KOPT-K1 (cell line): ENCODE measurements at regions not wholly inside any gene's neighbourhood (a gene's known extent, or its start where the extent isn't known, plus 50 kb on each side); places are given as distances from the start of the nearest gene placed in this dataset.

Source experiments
- H3K27ac ChIP-seq: fragments of 200-600 bp; sonication (generic); 2 replicates; pipeline ENCODE4 v1.5.1; 2016; ENCODE audit warnings: antibody characterized with exemption, mild to moderate bottlenecking, low read depth, low read length; ENCODE audit not compliant: poor library complexity, severe bottlenecking
- H3K36me3 ChIP-seq: fragments of 200-600 bp; sonication (generic); 2 replicates; pipeline ENCODE4 v1.5.1; 2017; ENCODE audit warnings: antibody characterized with exemption, mild to moderate bottlenecking, low read length, moderate library complexity; ENCODE audit not compliant: insufficient read depth
- H3K9me3 ChIP-seq: fragments of 200-600 bp; sonication (generic); 2 replicates; pipeline ENCODE4 v1.5.1; 2017; ENCODE audit warnings: antibody characterized with exemption, low read length, mild to moderate bottlenecking; ENCODE audit not compliant: insufficient read depth, poor library complexity, severe bottlenecking

GRCh38 chr10:90424730-90425129 lies 433.1 kb downstream of the HTR7 start:
- H3K36me3 ChIP-seq: no peaks in the 10 kb centered on the region
- no peak overlapping the region for H3K27ac ChIP-seq
- H3K9me3 ChIP-seq: no peaks in the 10 kb centered on the region

- H3K27ac ChIP-seq: no peak overlapping the region
- no peaks in the 10 kb centered on the region for H3K9me3 ChIP-seq
Measured at GRCh38 chr10:90430186-90430585, 427.7 kb downstream of the HTR7 start.

GRCh38 chr10:90432866-90433265 lies 425.0 kb downstream of the HTR7 start:
- Histone ChIP-seq H3K27ac (no peak overlapping the region), H3K36me3 (no peaks in the 10 kb centered on the region)

More at GRCh38 chr10:90430186-90430585, 427.7 kb downstream of the HTR7 start:
- H3K36me3 ChIP-seq: no peaks in the 10 kb centered on the region

GRCh38 chr10:90435296-90435695 lies 422.5 kb downstream of the HTR7 start:
- no peaks in the 10 kb centered on the region for H3K9me3 ChIP-seq
- no peak overlapping the region for H3K27ac ChIP-seq
- no peaks in the 10 kb centered on the region for H3K36me3 ChIP-seq

More at GRCh38 chr10:90432866-90433265, 425.0 kb downstream of the HTR7 start:
- H3K9me3 ChIP-seq: no peaks in the 10 kb centered on the region

GRCh38 chr10:90437452-90437851 lies 420.4 kb downstream of the HTR7 start:
- Histone ChIP-seq H3K36me3 (no peaks in the 10 kb centered on the region), H3K27ac (no peak overlapping the region), H3K9me3 (no peaks in the 10 kb centered on the region)

GRCh38 chr10:90440870-90441269 lies 417.0 kb downstream of the HTR7 start:
- Histone ChIP-seq H3K27ac (no peak overlapping the region), H3K9me3 (peaks cover 4% of the 10 kb centered on the region), H3K36me3 (no peaks in the 10 kb centered on the region)

GRCh38 chr10:90443342-90443741 lies 414.5 kb downstream of the HTR7 start:
- Histone ChIP-seq H3K27ac (no peak overlapping the region), H3K36me3 (no peaks in the 10 kb centered on the region), H3K9me3 (peaks cover 4% of the 10 kb centered on the region)

- no peak overlapping the region for H3K27ac ChIP-seq
- no peaks in the 10 kb centered on the region for H3K36me3 ChIP-seq
- H3K9me3 ChIP-seq: peaks cover 4% of the 10 kb centered on the region
Measured at GRCh38 chr10:90447831-90448230, 410.0 kb downstream of the HTR7 start.

GRCh38 chr10:90450797-90451196 lies 407.0 kb downstream of the HTR7 start:
- Histone ChIP-seq H3K27ac (no peak overlapping the region), H3K9me3 (no peaks in the 10 kb centered on the region), H3K36me3 (no peaks in the 10 kb centered on the region)

GRCh38 chr10:90451283-90451682 lies 406.6 kb downstream of the HTR7 start:
- Histone ChIP-seq H3K27ac (no peak overlapping the region), H3K9me3 (no peaks in the 10 kb centered on the region), H3K36me3 (no peaks in the 10 kb centered on the region)

- H3K9me3 ChIP-seq: no peaks in the 10 kb centered on the region
- no peaks in the 10 kb centered on the region for H3K36me3 ChIP-seq
- H3K27ac ChIP-seq: no peak overlapping the region
Measured at GRCh38 chr10:90458054-90458453, 399.8 kb downstream of the HTR7 start.

- Histone ChIP-seq H3K9me3 (no peaks in the 10 kb centered on the region), H3K36me3 (no peaks in the 10 kb centered on the region), H3K27ac (no peak overlapping the region)
Measured at GRCh38 chr10:90458571-90458970, 399.3 kb downstream of the HTR7 start.

- Histone ChIP-seq H3K9me3 (no peaks in the 10 kb centered on the region), H3K27ac (no peak overlapping the region), H3K36me3 (no peaks in the 10 kb centered on the region)
Measured at GRCh38 chr10:90461437-90462155, 396.2 kb downstream of the HTR7 start.

GRCh38 chr10:90462749-90463470 lies 394.9 kb downstream of the HTR7 start:
- H3K36me3 ChIP-seq: no peaks in the 10 kb centered on the region
- no peaks in the 10 kb centered on the region for H3K9me3 ChIP-seq
- H3K27ac ChIP-seq: no peak overlapping the region

- no peaks in the 10 kb centered on the region for H3K36me3 ChIP-seq
- H3K9me3 ChIP-seq: no peaks in the 10 kb centered on the region
- no peak overlapping the region for H3K27ac ChIP-seq
Measured at GRCh38 chr10:90464329-90464728, 393.5 kb downstream of the HTR7 start.

- H3K9me3 ChIP-seq: no peaks in the 10 kb centered on the region
- H3K27ac ChIP-seq: no peak overlapping the region
Measured at GRCh38 chr10:90470966-90471365, 386.9 kb downstream of the HTR7 start.

More at GRCh38 chr10:90470966-90471365, 386.9 kb downstream of the HTR7 start:
- no peaks in the 10 kb centered on the region for H3K36me3 ChIP-seq
